Keratinocyte (primary cell): ENCODE measurements at regions not wholly inside any gene's neighbourhood (a gene's known extent, or its start where the extent isn't known, plus 50 kb on each side); places are given as distances from the start of the nearest gene placed in this dataset.

Source experiments
- CTCF ChIP-seq, 3 experiments: IDR thresholded peaks in 1 of 3; conservative IDR thresholded peaks in 1 of 3; optimal IDR thresholded peaks in 1 of 3; 2 replicates in 2 of 3; 3 replicates in 1 of 3; pipeline versions ENCODE3 to v1.5.1; 2011; ENCODE audit warnings: low read length in 3 of 3, mild to moderate bottlenecking in 3 of 3, moderate library complexity in 2 of 3, control low read depth in 1 of 3, inconsistent platforms in 1 of 3; ENCODE audit not compliant: insufficient read depth in 2 of 3; ENCODE audit errors: extremely low read depth in 1 of 3
- EZH2 ChIP-seq: IDR thresholded peaks from one replicate; pipeline ENCODE4 v1.6.1; 2012; ENCODE audit warnings: inconsistent platforms, mild to moderate bottlenecking, low read length, moderate library complexity

GRCh38 chr13:58991826-58992477 lies 1171.8 kb downstream of the DIAPH3 start:
- no peak for TF ChIP-seq CTCF (optimal IDR thresholded peaks at IDR 0.05 in 1 of 3, IDR thresholded peaks at IDR 0.05 in 1 of 3, conservative IDR thresholded peaks at IDR 0.05 in 1 of 3; ENCODE audit: extremely low read depth in 1 of 3, insufficient read depth in 2 of 3, low read length in 3 of 3)
- no peak for TF ChIP-seq EZH2
